ENCODE measurements at regions not wholly inside any gene's neighbourhood (a gene's known extent, or its start where the extent isn't known, plus 50 kb on each side); places are given as distances from the start of the nearest gene placed in this dataset.
"Not testable (repeated sequence)": the region's sequence is repeated elsewhere in the genome, so short reads cannot be mapped to it uniquely, and the experiment has no call there.

- no peak overlapping the region for H3K4me3 ChIP-seq
These were observed 133.6 kb upstream of the MYT1L start for GRCh38 chr2:2464643-2465042.

GRCh38 chr2:2464094-2464493, 133.0 kb upstream of the MYT1L start:
- H3K4me3 ChIP-seq: no peak overlapping the region
- H3K27ac ChIP-seq: no peak overlapping the region

More at GRCh38 chr2:2464643-2465042, 133.6 kb upstream of the MYT1L start:
- H3K27ac ChIP-seq: no peak overlapping the region

GRCh38 chr2:2456721-2457120, 125.6 kb upstream of the MYT1L start:
- no peak overlapping the region for H3K27ac ChIP-seq
- H3K4me3 ChIP-seq: no peak overlapping the region

GRCh38 chr2:2455151-2455550, 124.1 kb upstream of the MYT1L start:
- Histone ChIP-seq H3K27ac (no peak overlapping the region), H3K4me3 (no peak overlapping the region)

GRCh38 chr2:2452961-2453360, 121.9 kb upstream of the MYT1L start:
- Histone ChIP-seq H3K27ac (no peak overlapping the region), H3K4me3 (no peak overlapping the region)

- not testable (repeated sequence) for H3K4me3 ChIP-seq, H3K27ac ChIP-seq
These were observed 120.2 kb upstream of the MYT1L start for GRCh38 chr2:2451275-2451674.

GRCh38 chr2:2448178-2448577, 117.1 kb upstream of the MYT1L start:
- Histone ChIP-seq H3K4me3 (no peak overlapping the region), H3K27ac (no peak overlapping the region)

- no peak overlapping the region for H3K4me3 ChIP-seq
These were observed 91.5 kb upstream of the MYT1L start for GRCh38 chr2:2422621-2423020.

GRCh38 chr2:2413525-2413924, 82.5 kb upstream of the MYT1L start:
- H3K27ac ChIP-seq: no peak overlapping the region
- H3K4me3 ChIP-seq: no peak overlapping the region

More at GRCh38 chr2:2422621-2423020, 91.5 kb upstream of the MYT1L start:
- no peak overlapping the region for H3K27ac ChIP-seq

- Histone ChIP-seq H3K27ac (no peak overlapping the region), H3K4me3 (no peak overlapping the region)
These were observed 79.9 kb upstream of the MYT1L start for GRCh38 chr2:2410987-2411386.

GRCh38 chr2:2409481-2409880, 78.4 kb upstream of the MYT1L start:
- Histone ChIP-seq H3K27ac (no peak overlapping the region), H3K4me3 (no peak overlapping the region)

- H3K4me3 ChIP-seq: no peak overlapping the region
These were observed 74.7 kb upstream of the MYT1L start for GRCh38 chr2:2405780-2406179.

GRCh38 chr2:2400286-2401038, 69.4 kb upstream of the MYT1L start:
- no peak overlapping the region for H3K4me3 ChIP-seq
- H3K27ac ChIP-seq: no peak overlapping the region

More at GRCh38 chr2:2405780-2406179, 74.7 kb upstream of the MYT1L start:
- H3K27ac ChIP-seq: no peak overlapping the region

- Histone ChIP-seq H3K27ac (no peak overlapping the region), H3K4me3 (no peak overlapping the region)
These were observed 68.3 kb upstream of the MYT1L start for GRCh38 chr2:2399396-2399795.

GRCh38 chr2:2392332-2392731, 61.3 kb upstream of the MYT1L start:
- Histone ChIP-seq H3K4me3 (no peak overlapping the region), H3K27ac (no peak overlapping the region)

- H3K4me3 ChIP-seq: no peak overlapping the region
- no peak overlapping the region for H3K27ac ChIP-seq
These were observed 58.1 kb upstream of the MYT1L start for GRCh38 chr2:2389215-2389614.

All from skin epidermis (tissue), 12 donors.